ENCODE measurements at regions not wholly inside any gene's neighbourhood (a gene's known extent, or its start where the extent isn't known, plus 50 kb on each side); places are given as distances from the start of the nearest gene placed in this dataset.

DNA sequence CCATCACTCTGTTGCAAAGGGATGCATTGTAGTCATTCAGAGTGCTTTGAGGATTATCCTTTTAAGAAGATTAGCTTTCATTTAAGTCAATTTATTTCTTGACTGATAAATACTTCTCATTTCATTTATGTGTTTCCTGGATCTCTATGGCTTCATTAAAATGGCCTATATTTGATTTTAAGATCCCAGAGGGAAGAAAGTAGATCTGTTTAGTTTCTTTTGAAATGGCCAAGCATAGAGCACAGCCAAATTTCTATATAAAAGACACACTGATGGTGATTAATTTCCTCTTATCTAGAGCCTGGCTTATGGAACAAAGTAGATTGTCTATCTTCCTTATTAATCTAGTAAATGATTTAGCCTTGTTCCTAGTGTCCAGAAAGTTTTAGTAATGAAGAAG lies 129.7 kb upstream of the CALCR start:
- POLR2A ChIA-PET = no interaction called here
- TF ChIP-seq TCF7L2 (IDR thresholded peaks at IDR 0.05; ENCODE audit: low read depth, low read length) (no peak), SIN3A (IDR thresholded peaks at IDR 0.05; ENCODE audit: borderline replicate concordance, insufficient read depth, low read depth, low read length) (no peak), POLR2AphosphoS5 (IDR thresholded peaks at IDR 0.05; ENCODE audit: low read depth, low read length) (no peak)
- TF ChIP-seq, protein P1, sequence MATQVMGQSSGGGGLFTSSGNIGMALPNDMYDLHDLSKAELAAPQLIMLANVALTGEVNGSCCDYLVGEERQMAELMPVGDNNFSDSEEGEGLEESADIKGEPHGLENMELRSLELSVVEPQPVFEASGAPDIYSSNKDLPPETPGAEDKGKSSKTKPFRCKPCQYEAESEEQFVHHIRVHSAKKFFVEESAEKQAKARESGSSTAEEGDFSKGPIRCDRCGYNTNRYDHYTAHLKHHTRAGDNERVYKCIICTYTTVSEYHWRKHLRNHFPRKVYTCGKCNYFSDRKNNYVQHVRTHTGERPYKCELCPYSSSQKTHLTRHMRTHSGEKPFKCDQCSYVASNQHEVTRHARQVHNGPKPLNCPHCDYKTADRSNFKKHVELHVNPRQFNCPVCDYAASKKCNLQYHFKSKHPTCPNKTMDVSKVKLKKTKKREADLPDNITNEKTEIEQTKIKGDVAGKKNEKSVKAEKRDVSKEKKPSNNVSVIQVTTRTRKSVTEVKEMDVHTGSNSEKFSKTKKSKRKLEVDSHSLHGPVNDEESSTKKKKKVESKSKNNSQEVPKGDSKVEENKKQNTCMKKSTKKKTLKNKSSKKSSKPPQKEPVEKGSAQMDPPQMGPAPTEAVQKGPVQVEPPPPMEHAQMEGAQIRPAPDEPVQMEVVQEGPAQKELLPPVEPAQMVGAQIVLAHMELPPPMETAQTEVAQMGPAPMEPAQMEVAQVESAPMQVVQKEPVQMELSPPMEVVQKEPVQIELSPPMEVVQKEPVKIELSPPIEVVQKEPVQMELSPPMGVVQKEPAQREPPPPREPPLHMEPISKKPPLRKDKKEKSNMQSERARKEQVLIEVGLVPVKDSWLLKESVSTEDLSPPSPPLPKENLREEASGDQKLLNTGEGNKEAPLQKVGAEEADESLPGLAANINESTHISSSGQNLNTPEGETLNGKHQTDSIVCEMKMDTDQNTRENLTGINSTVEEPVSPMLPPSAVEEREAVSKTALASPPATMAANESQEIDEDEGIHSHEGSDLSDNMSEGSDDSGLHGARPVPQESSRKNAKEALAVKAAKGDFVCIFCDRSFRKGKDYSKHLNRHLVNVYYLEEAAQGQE (IDR thresholded peaks at IDR 0.05; ENCODE audit: insufficient read depth in 1 of 2, low read depth in 2 of 2, low read length in 1 of 2) = no peak
- TF ChIP-seq, protein P2, sequence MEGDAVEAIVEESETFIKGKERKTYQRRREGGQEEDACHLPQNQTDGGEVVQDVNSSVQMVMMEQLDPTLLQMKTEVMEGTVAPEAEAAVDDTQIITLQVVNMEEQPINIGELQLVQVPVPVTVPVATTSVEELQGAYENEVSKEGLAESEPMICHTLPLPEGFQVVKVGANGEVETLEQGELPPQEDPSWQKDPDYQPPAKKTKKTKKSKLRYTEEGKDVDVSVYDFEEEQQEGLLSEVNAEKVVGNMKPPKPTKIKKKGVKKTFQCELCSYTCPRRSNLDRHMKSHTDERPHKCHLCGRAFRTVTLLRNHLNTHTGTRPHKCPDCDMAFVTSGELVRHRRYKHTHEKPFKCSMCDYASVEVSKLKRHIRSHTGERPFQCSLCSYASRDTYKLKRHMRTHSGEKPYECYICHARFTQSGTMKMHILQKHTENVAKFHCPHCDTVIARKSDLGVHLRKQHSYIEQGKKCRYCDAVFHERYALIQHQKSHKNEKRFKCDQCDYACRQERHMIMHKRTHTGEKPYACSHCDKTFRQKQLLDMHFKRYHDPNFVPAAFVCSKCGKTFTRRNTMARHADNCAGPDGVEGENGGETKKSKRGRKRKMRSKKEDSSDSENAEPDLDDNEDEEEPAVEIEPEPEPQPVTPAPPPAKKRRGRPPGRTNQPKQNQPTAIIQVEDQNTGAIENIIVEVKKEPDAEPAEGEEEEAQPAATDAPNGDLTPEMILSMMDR (IDR thresholded peaks at IDR 0.05) = no peak
- H3K4me1 ChIP-seq (ENCODE audit: control insufficient read depth, insufficient read depth, low read length) = no peaks in the 10 kb centered on the region
- H3K27me3 ChIP-seq (ENCODE audit: control insufficient read depth, insufficient read depth, low read length) = no peaks in the 10 kb centered on the region; the same call in 1 of the 2 replicates
- in situ Hi-C loops (cut with HindIII; ENCODE audit: low pct_unique_long_range_greater_than_20kb, low sequenced_read_pairs) = no loop called here
- CTCF ChIA-PET = no interaction called here
- no peak overlapping the region for H3K27ac ChIP-seq (ENCODE audit: low read length)
- no TSS peak for BruUV-seq (replicated peaks)
- ATAC-seq (no peak), DNase-seq (ENCODE audit: low read depth, low spot score) (no peak)
- H3K4me3 ChIP-seq (ENCODE audit: low read depth in 2 of 2, low read length in 2 of 2) = no peak overlapping the region
- no peaks in the 10 kb centered on the region for H3K9me3 ChIP-seq (ENCODE audit: control insufficient read depth, insufficient read depth, low read depth, low read length)
- intact Hi-C loops (cut with micrococcal nuclease; ENCODE audit: unreplicated experiment) = no loop called here
- no peaks in the 10 kb centered on the region for H3K36me3 ChIP-seq (ENCODE audit: control insufficient read depth, insufficient read depth, low read length)

DNA sequence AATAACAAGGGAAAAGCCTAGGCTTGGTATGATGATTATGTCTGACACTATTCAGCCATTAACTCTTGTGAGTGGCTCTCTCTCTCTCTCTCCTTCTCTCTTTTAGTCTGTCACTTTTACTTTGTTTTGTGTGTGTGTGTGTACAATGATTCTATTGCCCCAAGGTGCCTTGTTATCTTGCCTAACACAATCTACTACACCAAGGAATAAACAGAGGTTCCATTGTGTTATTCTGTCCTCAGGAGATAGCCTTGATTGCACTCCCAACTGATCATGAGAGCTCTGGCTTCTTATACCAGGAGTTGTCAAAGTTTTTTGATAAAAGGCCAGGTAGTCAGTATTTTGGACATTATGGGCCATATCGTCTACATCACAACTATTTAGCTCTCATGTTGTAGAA lies 123.4 kb upstream of the CALCR start:
- no peaks in the 10 kb centered on the region for H3K4me1 ChIP-seq (ENCODE audit: control insufficient read depth, insufficient read depth, low read length)
- no peaks in the 10 kb centered on the region for H3K27me3 ChIP-seq (ENCODE audit: control insufficient read depth, insufficient read depth, low read length)
- TF ChIP-seq, protein P1 (IDR thresholded peaks at IDR 0.05; ENCODE audit: insufficient read depth in 1 of 2, low read depth in 2 of 2, low read length in 1 of 2) = no peak
- no peak for TF ChIP-seq POLR2AphosphoS5 (IDR thresholded peaks at IDR 0.05; ENCODE audit: low read depth, low read length)
- TF ChIP-seq, protein P2 (IDR thresholded peaks at IDR 0.05) = no peak
- no peak for TF ChIP-seq SIN3A (IDR thresholded peaks at IDR 0.05; ENCODE audit: borderline replicate concordance, insufficient read depth, low read depth, low read length)
- no peak for TF ChIP-seq TCF7L2 (IDR thresholded peaks at IDR 0.05; ENCODE audit: low read depth, low read length)
- no TSS peak for BruUV-seq (replicated peaks)
- intact Hi-C loops (cut with micrococcal nuclease; ENCODE audit: unreplicated experiment) = no loop called here
- H3K9me3 ChIP-seq (ENCODE audit: control insufficient read depth, insufficient read depth, low read depth, low read length) = no peaks in the 10 kb centered on the region
- ATAC-seq = no peak
- no peak overlapping the region for H3K27ac ChIP-seq (ENCODE audit: low read length)
- CTCF ChIA-PET = no interaction called here
- H3K4me3 ChIP-seq (ENCODE audit: low read depth in 2 of 2, low read length in 2 of 2) = no peak overlapping the region
- in situ Hi-C loops (cut with HindIII; ENCODE audit: low pct_unique_long_range_greater_than_20kb, low sequenced_read_pairs) = no loop called here
- DNase-seq (ENCODE audit: low read depth, low spot score) = no peak
- H3K36me3 ChIP-seq (ENCODE audit: control insufficient read depth, insufficient read depth, low read length) = no peaks in the 10 kb centered on the region
- POLR2A ChIA-PET = no interaction called here
